ENCODE measurements at regions not wholly inside any gene's neighbourhood (a gene's known extent, or its start where the extent isn't known, plus 50 kb on each side); places are given as distances from the start of the nearest gene placed in this dataset.

GRCh38 chr12:91616416-91616815, 433.8 kb upstream of the DCN start:
- DNase-seq (ENCODE audit: low read depth, low spot score), result no peak

GRCh38 chr12:91613223-91613779, 430.7 kb upstream of the DCN start:
- Histone ChIP-seq H3K27ac (ENCODE audit: low read depth, low read length) (no peak overlapping the region), H3K27me3 (ENCODE audit: control insufficient read depth, insufficient read depth, low read length) (no peaks in the 10 kb centered on the region), H3K4me3 (ENCODE audit: low read depth, low read length) (no peak overlapping the region), H3K9me3 (ENCODE audit: control insufficient read depth, insufficient read depth, low read length) (no peaks in the 10 kb centered on the region)
- no peak for DNase-seq (ENCODE audit: low read depth, low spot score)
- TF ChIP-seq CTCF (IDR thresholded peaks at IDR 0.05; ENCODE audit: low read depth, low read length), result no peak
- CTCF ChIA-PET, result no interaction called here
- POLR2A ChIA-PET, result no interaction called here

More at GRCh38 chr12:91616416-91616815, 433.8 kb upstream of the DCN start:
- Histone ChIP-seq H3K4me3 (ENCODE audit: low read depth, low read length) (no peak overlapping the region), H3K27me3 (ENCODE audit: control insufficient read depth, insufficient read depth, low read length) (no peaks in the 10 kb centered on the region), H3K9me3 (ENCODE audit: control insufficient read depth, insufficient read depth, low read length) (no peaks in the 10 kb centered on the region), H3K27ac (ENCODE audit: low read depth, low read length) (no peak overlapping the region)
- TF ChIP-seq CTCF (IDR thresholded peaks at IDR 0.05; ENCODE audit: low read depth, low read length), result no peak
- POLR2A ChIA-PET, result no interaction called here
- CTCF ChIA-PET, result interaction anchor here (0.6 kb wide), 1 partner anchor 261 kb away, joined by 3 read pairs; no protein-coding TSS in a partner anchor

DNA sequence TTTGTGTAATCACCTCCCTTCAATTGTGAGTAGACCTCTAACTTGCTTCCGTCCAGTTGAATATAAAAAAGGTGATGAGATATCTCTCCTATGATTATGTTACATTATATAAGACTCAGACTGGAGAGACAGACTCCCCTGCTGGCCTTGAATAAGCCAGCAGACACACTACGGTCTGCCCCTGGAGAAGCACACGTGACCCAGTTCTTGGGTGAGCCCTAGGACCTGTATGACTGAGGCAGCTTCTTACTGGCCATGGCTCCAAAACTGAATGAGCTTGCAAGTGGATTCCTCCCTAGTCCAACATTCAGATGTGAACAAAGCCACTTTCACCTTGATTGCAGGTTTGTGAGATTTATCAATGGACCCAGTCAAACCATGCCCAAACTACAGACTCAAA, 427.9 kb upstream of the DCN start:
- DNase-seq (ENCODE audit: low read depth, low spot score), result no peak
- ChIA-PET CTCF (no interaction called here), POLR2A (no interaction called here)
- H3K27ac ChIP-seq (ENCODE audit: low read depth, low read length), result no peak overlapping the region
- no peak overlapping the region for H3K4me3 ChIP-seq (ENCODE audit: low read depth, low read length)
- no peak for TF ChIP-seq CTCF (IDR thresholded peaks at IDR 0.05; ENCODE audit: low read depth, low read length)
- H3K27me3 ChIP-seq (ENCODE audit: control insufficient read depth, insufficient read depth, low read length), result no peaks in the 10 kb centered on the region
- no peaks in the 10 kb centered on the region for H3K9me3 ChIP-seq (ENCODE audit: control insufficient read depth, insufficient read depth, low read length)

- TF ChIP-seq CTCF (IDR thresholded peaks at IDR 0.05; ENCODE audit: low read depth, low read length), result no peak
- Histone ChIP-seq H3K27me3 (ENCODE audit: control insufficient read depth, insufficient read depth, low read length) (no peaks in the 10 kb centered on the region), H3K4me3 (ENCODE audit: low read depth, low read length) (no peak overlapping the region), H3K9me3 (ENCODE audit: control insufficient read depth, insufficient read depth, low read length) (no peaks in the 10 kb centered on the region), H3K27ac (ENCODE audit: low read depth, low read length) (no peak overlapping the region)
- no peak for DNase-seq (ENCODE audit: low read depth, low spot score)
- ChIA-PET POLR2A (interaction anchor here (0.7 kb wide), 1 partner anchor 814 kb away, joined by 4 read pairs; no protein-coding TSS in a partner anchor), CTCF (no interaction called here)
Measured at GRCh38 chr12:91609283-91609682, 426.7 kb upstream of the DCN start.

DNA sequence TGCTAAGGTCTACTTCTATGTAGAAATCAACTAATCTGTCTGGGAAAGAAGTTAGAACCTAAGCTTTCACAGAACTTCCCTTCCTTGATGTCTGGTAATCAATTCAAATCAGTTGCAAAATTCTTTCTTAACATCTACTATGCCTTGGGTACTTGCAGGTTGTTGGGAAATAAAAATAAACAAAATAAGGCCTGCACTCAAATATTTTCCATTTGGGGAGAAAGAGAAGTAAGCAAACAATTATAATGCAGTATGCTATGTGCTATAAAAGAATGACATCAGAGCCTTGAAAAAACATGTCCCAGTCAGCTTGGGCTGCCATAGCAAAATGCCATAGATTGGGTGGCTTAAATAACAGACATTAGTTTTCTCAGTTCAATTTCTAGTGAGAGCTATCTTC, 425.9 kb upstream of the DCN start:
- ChIA-PET CTCF (no interaction called here), POLR2A (interaction anchor here (0.7 kb wide), 1 partner anchor 814 kb away, joined by 4 read pairs; no protein-coding TSS in a partner anchor)
- H3K9me3 ChIP-seq (ENCODE audit: control insufficient read depth, insufficient read depth, low read length), result no peaks in the 10 kb centered on the region
- no peak overlapping the region for H3K27ac ChIP-seq (ENCODE audit: low read depth, low read length)
- no peaks in the 10 kb centered on the region for H3K27me3 ChIP-seq (ENCODE audit: control insufficient read depth, insufficient read depth, low read length)
- TF ChIP-seq CTCF (IDR thresholded peaks at IDR 0.05; ENCODE audit: low read depth, low read length), result no peak
- DNase-seq (ENCODE audit: low read depth, low spot score), result no peak
- no peak overlapping the region for H3K4me3 ChIP-seq (ENCODE audit: low read depth, low read length)

All from AG04450 (cell line).